Skeletal muscle tissue (tissue), 3 donors: ENCODE measurements at regions not wholly inside any gene's neighbourhood (a gene's known extent, or its start where the extent isn't known, plus 50 kb on each side); places are given as distances from the start of the nearest gene placed in this dataset.
"Not testable (repeated sequence)": the region's sequence is repeated elsewhere in the genome, so short reads cannot be mapped to it uniquely, and the experiment has no call there.

Experiments
- H3K27ac ChIP-seq: one replicate; pipeline ENCODE4 v1.7.0; 2013; ENCODE audit warnings: mild to moderate bottlenecking, low read depth, low read length, inconsistent platforms
- H3K27me3 ChIP-seq, 3 donors: one replicate each; pipeline ENCODE4 v1.7.0; 2013; ENCODE audit warnings: low read length in 3 of 3; ENCODE audit not compliant: control insufficient read depth in 3 of 3, insufficient read depth in 3 of 3
- H3K36me3 ChIP-seq, 3 donors: one replicate each; pipeline ENCODE4 v1.7.0; 2013; ENCODE audit warnings: low read length in 3 of 3; ENCODE audit not compliant: control insufficient read depth in 3 of 3, insufficient read depth in 3 of 3
- H3K4me1 ChIP-seq, 3 donors: one replicate each; pipeline ENCODE4 v1.7.0; 2013; ENCODE audit warnings: low read length in 3 of 3, mild to moderate bottlenecking in 3 of 3; ENCODE audit not compliant: control insufficient read depth in 3 of 3, insufficient read depth in 3 of 3
- H3K4me3 ChIP-seq, 3 donors: one replicate each; pipeline ENCODE4 v1.7.0; 2013; ENCODE audit warnings: low read length in 3 of 3
- H3K9ac ChIP-seq, 3 donors: one replicate each; pipeline ENCODE4 v1.7.0; 2013; ENCODE audit warnings: low read length in 3 of 3, mild to moderate bottlenecking in 3 of 3, moderate library complexity in 2 of 3, low read depth in 1 of 3
- H3K9me3 ChIP-seq, 3 donors: one replicate each; pipeline ENCODE4 v1.7.0; 2013; ENCODE audit warnings: low read length in 3 of 3; ENCODE audit not compliant: control insufficient read depth in 3 of 3
- donor health status: Osteomylitis.

DNA sequence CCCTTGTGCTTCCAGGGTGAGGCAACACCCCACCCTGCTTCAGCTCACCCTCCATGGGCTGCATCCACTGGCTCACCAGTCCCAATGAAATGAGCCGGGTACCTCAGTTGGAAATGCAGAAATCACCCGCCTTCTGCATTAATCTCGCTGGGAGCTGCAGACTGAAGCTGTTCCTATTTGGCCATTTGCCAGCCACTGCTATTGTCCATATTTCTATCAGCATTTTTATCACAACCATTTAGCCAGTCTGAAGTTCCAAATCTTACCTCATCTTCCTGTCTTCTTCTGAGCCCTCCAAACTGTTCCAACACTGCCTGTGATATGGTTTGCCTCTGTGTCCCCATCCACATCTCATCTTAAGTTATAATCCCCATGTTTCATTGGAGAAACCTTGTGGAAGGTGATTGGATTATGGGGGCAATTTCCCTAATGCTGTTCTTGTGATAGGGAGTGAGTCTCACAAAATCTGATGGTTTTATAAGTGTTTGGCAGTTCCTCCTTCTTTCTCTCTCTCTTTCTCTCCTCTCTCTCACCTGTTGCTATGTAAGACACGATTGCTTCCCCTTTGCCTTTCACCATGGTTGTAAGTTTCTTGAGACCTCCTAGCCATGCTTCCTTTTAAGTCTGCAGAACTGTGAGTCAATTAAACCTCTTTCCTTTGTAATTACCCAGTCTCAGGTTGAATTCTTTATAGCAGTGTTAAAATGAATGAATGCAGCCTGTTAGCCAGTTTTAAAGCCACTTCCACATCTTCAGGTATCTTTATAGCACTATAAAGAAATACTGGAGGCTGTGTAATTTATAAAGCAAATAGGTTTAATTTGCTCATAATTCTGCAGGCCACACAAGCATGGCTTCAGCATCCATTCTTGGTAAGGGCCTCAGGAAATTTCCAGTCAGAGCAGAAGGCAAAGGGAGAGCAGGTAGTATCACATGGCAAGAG is 203.5 kb downstream of the FCRL5 start:
- Histone ChIP-seq H3K9ac (no peak overlapping the region), H3K9me3 (no peaks in the 10 kb centered on the region), H3K27ac (no peak overlapping the region), H3K36me3 (no peaks in the 10 kb centered on the region), H3K4me3 (no peak overlapping the region), H3K4me1 (no peaks in the 10 kb centered on the region), H3K27me3 (peaks cover 0 to 6% (median 0%) of the 10 kb centered on the region in 3 donors)

GRCh38 chr1:157347506-157347905 is 204.8 kb downstream of the FCRL5 start:
- Histone ChIP-seq H3K9ac (no peak overlapping the region), H3K9me3 (no peaks in the 10 kb centered on the region), H3K27me3 (peaks cover 0 to 6% (median 0%) of the 10 kb centered on the region in 3 donors), H3K4me1 (no peaks in the 10 kb centered on the region), H3K27ac (no peak overlapping the region), H3K4me3 (no peak overlapping the region), H3K36me3 (no peaks in the 10 kb centered on the region)

GRCh38 chr1:157337785-157338184 is 199.6 kb upstream of the ETV3 start:
- H3K9ac ChIP-seq, H3K9me3 ChIP-seq, H3K4me1 ChIP-seq, H3K27ac ChIP-seq, H3K27me3 ChIP-seq, H3K36me3 ChIP-seq, H3K4me3 ChIP-seq: not testable (repeated sequence)

- H3K27ac ChIP-seq: no peak overlapping the region
- no peaks in the 10 kb centered on the region for H3K4me1 ChIP-seq
- no peaks in the 10 kb centered on the region for H3K36me3 ChIP-seq
- H3K4me3 ChIP-seq: no peak overlapping the region
- H3K9me3 ChIP-seq: no peaks in the 10 kb centered on the region
- H3K9ac ChIP-seq: no peak overlapping the region
- peaks cover 0 to 2% (median 0%) of the 10 kb centered on the region in 3 donors for H3K27me3 ChIP-seq
Observed at GRCh38 chr1:157335056-157335455, 196.9 kb upstream of the ETV3 start.

- no peaks in the 10 kb centered on the region for H3K9me3 ChIP-seq
- no peaks in the 10 kb centered on the region for H3K4me1 ChIP-seq
- no peak overlapping the region for H3K27ac ChIP-seq
- H3K9ac ChIP-seq: no peak overlapping the region
- H3K36me3 ChIP-seq: no peaks in the 10 kb centered on the region
- H3K27me3 ChIP-seq: peaks cover 0 to 2% (median 0%) of the 10 kb centered on the region in 3 donors
- H3K4me3 ChIP-seq: no peak overlapping the region
Observed at GRCh38 chr1:157334041-157334440, 195.8 kb upstream of the ETV3 start.

- H3K4me1 ChIP-seq, H3K27ac ChIP-seq, H3K27me3 ChIP-seq, H3K36me3 ChIP-seq, H3K9me3 ChIP-seq, H3K9ac ChIP-seq, H3K4me3 ChIP-seq: not testable (repeated sequence)
Observed at GRCh38 chr1:157330177-157330576, 192.0 kb upstream of the ETV3 start.

GRCh38 chr1:157328120-157328519 is 189.9 kb upstream of the ETV3 start:
- not testable (repeated sequence) for H3K9me3 ChIP-seq, H3K36me3 ChIP-seq, H3K9ac ChIP-seq, H3K4me3 ChIP-seq, H3K27me3 ChIP-seq, H3K27ac ChIP-seq, H3K4me1 ChIP-seq

DNA sequence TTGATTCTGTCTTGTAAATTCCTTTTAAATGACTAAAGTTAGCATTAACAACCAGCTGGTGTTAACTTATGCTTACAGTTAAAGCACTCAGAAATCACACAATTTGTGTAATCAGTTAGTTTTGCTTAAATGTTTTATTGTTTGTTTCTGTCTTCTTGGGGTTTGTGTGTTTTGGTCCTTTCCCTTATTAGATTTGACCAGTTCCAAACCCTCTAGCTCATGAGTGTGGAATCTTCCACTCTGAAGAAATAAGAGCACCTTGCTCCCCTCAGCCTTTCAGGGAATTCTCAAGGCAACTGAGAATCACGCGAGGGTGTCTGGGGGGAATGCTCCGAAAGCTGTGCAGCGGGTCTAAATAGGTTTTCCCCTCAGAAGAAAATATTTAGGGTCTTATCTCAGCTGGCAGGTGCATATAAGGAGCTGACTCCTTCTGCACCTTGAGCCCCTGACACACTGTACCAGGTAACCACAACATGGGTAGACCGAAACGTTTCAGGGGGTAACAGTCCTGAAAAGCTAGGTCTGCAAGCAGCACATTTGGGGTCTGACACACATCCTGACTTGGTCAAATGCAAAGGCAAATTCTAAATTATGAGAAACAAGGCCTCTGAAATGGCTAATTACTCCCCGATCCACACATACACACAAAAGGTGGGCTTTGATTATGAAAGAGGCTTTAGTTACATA is 188.1 kb upstream of the ETV3 start:
- Histone ChIP-seq H3K27me3 (no peaks in the 10 kb centered on the region), H3K4me3 (no peak overlapping the region), H3K9ac (peak overlapping the region in 1 of 3 donors; percentile 21), H3K27ac (no peak overlapping the region), H3K9me3 (no peaks in the 10 kb centered on the region), H3K4me1 (no peaks in the 10 kb centered on the region), H3K36me3 (no peaks in the 10 kb centered on the region)

DNA sequence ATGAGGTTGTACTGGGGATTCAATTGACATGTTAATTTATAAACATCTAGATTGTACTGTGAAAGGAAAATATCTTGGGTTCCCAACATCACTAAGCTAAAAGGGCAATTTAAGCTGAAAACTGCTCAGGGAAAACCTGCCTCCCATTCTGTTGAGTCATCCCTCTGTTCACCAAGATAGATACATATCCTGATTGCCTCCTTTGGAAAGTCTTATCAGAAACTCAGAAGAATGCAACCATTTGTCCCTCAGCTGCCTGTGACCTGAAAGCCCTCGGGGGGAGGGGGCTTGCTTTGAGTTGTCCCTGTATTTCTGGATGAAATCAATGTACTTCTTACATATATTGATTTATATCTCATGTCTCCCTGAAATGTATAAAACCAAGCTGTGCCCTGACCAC is 187.0 kb upstream of the ETV3 start:
- Histone ChIP-seq H3K9ac (no peak overlapping the region), H3K27ac (no peak overlapping the region), H3K27me3 (no peaks in the 10 kb centered on the region), H3K4me1 (no peaks in the 10 kb centered on the region), H3K9me3 (no peaks in the 10 kb centered on the region), H3K4me3 (no peak overlapping the region), H3K36me3 (no peaks in the 10 kb centered on the region)

DNA sequence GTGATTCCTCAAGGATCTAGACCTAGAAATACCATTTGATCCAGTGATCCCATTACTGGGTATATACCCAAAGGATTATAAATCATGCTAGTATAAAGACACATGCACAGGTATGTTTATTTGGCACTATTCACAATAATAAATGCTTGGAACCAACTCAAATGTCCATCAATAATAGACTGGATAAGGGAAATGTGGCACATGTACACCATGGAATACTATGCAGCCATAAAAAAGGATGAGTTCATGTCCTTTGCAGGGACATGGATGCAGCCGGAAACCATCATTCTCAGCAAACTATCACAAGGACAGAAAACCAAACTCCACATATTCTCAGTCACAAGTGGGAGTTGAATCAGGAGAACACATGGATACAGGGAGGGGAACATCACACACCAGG is 183.8 kb upstream of the ETV3 start:
- H3K4me3 ChIP-seq, H3K27me3 ChIP-seq, H3K4me1 ChIP-seq, H3K27ac ChIP-seq, H3K36me3 ChIP-seq, H3K9ac ChIP-seq, H3K9me3 ChIP-seq: not testable (repeated sequence)
